Fibroblast of peridontal ligament (primary cell): ENCODE measurements at regions not wholly inside any gene's neighbourhood (a gene's known extent, or its start where the extent isn't known, plus 50 kb on each side); places are given as distances from the start of the nearest gene placed in this dataset.
"Not testable (repeated sequence)": the region's sequence is repeated elsewhere in the genome, so short reads cannot be mapped to it uniquely, and the experiment has no call there.

Experiments used
- DNase-seq: peaks from one replicate; pipeline ENCODE4 v3.0.0-alpha.2; 2010; ENCODE audit errors: extremely low read depth

GRCh38 chr19:28084659-28085157 lies 1128.2 kb downstream of the UQCRFS1 start:
- not testable (repeated sequence) for DNase-seq

GRCh38 chr19:28076628-28077027 lies 1136.3 kb downstream of the UQCRFS1 start:
- DNase-seq, result no peak

GRCh38 chr19:28075229-28075628 lies 1137.7 kb downstream of the UQCRFS1 start:
- no peak for DNase-seq

GRCh38 chr19:28074773-28075172 lies 1138.2 kb downstream of the UQCRFS1 start:
- no peak for DNase-seq

GRCh38 chr19:28067882-28068281 lies 1145.1 kb downstream of the UQCRFS1 start:
- DNase-seq, result no peak

GRCh38 chr19:28066988-28067387 lies 1146.0 kb downstream of the UQCRFS1 start:
- DNase-seq, result no peak

GRCh38 chr19:28066161-28066560 lies 1146.8 kb downstream of the UQCRFS1 start:
- no peak for DNase-seq

- no peak for DNase-seq
These were observed 1147.9 kb downstream of the UQCRFS1 start for GRCh38 chr19:28065026-28065425.

GRCh38 chr19:28063702-28064101 lies 1149.2 kb downstream of the UQCRFS1 start:
- DNase-seq, result no peak

GRCh38 chr19:28061111-28061510 lies 1151.8 kb downstream of the UQCRFS1 start:
- DNase-seq, result no peak

- not testable (repeated sequence) for DNase-seq
These were observed 1155.9 kb downstream of the UQCRFS1 start for GRCh38 chr19:28057026-28057425.

GRCh38 chr19:28051047-28051446 lies 1161.9 kb downstream of the UQCRFS1 start:
- no peak for DNase-seq

GRCh38 chr19:28049875-28050274 lies 1163.1 kb downstream of the UQCRFS1 start:
- DNase-seq, result no peak

GRCh38 chr19:28046932-28047331 lies 1166.0 kb downstream of the UQCRFS1 start:
- no peak for DNase-seq

GRCh38 chr19:28045621-28046020 lies 1167.3 kb downstream of the UQCRFS1 start:
- DNase-seq, result no peak

GRCh38 chr19:28044477-28044876 lies 1168.5 kb downstream of the UQCRFS1 start:
- DNase-seq, result no peak

GRCh38 chr19:28042516-28042915 lies 1170.4 kb downstream of the UQCRFS1 start:
- no peak for DNase-seq

GRCh38 chr19:28039677-28040381 lies 1173.1 kb downstream of the UQCRFS1 start:
- DNase-seq, result no peak

- DNase-seq, result no peak
These were observed 1175.8 kb downstream of the UQCRFS1 start for GRCh38 chr19:28037186-28037585.

GRCh38 chr19:28036486-28036885 lies 1176.5 kb downstream of the UQCRFS1 start:
- no peak for DNase-seq

GRCh38 chr19:28034936-28035335 lies 1178.0 kb downstream of the UQCRFS1 start:
- no peak for DNase-seq

GRCh38 chr19:28028881-28029444 lies 1184.0 kb downstream of the UQCRFS1 start:
- no peak for DNase-seq

- no peak for DNase-seq
These were observed 1185.8 kb downstream of the UQCRFS1 start for GRCh38 chr19:28027116-28027515.
